T47D (cell line): ENCODE measurements at regions not wholly inside any gene's neighbourhood (a gene's known extent, or its start where the extent isn't known, plus 50 kb on each side); places are given as distances from the start of the nearest gene placed in this dataset.

Experiments used
- DNase-seq, 2 experiments: peaks; one replicate each; pipeline versions ENCODE4 v3.0.0 to v3.0.0-alpha.2; 2011 to 2012; ENCODE audit warnings: low read depth in 1 of 2, low spot score in 1 of 2
- JUND ChIP-seq: IDR thresholded peaks from 2 replicates; pipeline ENCODE4 v1.6.1; 2012; ENCODE audit warnings: low read depth
- in situ Hi-C: cut with HindIII; loops from 2 replicates; pipeline ENCODE4 v1.10.0; 2016; ENCODE audit warnings: low sequenced_read_pairs, low pct_unique_long_range_greater_than_20kb

DNA sequence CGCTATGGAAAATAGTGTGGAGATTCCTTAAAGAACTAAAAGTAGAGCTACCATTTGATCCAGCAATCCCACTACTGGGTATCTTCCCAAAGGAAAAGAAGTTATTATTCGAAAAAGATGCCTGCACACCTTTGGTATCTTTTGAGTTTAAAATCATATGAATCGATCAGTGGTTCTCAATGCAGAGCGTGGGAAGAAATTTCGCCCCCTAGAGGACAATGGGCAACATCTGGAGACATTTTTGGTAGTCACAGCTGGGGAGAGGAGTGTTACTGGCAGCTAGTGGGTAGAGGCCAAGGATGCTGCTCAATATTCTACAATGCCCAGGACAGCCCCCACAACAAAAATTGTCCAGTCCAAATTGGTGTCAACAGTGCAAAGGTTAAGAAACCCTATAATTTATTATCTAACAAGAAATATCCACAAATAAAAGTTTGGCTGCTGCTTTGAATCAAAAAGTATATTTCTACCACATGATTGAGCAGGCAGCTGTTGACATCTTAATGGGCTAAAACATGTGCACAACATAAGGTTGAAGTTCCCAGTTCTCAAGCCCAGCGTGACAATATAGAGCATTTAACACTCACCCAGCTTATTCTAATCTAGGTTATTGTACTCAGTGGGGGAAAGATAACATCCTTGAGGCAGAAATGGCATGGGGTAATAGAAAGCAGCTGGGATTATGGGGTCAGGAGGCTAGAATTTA, 425.7 kb downstream of the LRATD1 start:
- DNase-seq = peak in 1 of 2 experiments; percentile 20

DNA sequence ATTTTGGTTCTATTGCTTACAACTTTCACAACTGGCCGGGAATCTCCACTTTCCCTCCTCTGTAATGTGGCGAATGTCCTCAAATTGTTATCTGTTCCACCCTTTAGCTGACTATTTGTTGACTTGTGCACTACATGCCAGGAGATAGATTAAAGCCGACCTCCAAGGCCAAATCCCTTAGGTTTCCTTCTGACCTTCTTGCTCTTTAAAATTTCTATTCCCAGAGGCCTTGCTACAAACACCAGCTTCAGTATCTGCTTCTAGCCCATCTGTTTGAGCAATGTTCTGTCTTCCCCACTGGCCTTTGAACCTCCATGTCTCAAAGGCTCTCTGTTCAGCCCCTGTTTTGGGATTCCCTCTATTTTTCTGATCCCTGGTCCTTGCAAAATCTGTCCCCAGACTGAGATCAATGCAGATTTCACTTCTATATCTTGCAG, 426.2 kb downstream of the LRATD1 start:
- TF ChIP-seq JUND = no peak
- DNase-seq = no peak
- in situ Hi-C loops = no loop called here

More for the DNA sequence above, 425.7 kb downstream of the LRATD1 start:
- no peak for TF ChIP-seq JUND
- in situ Hi-C loops = no loop called here

DNA sequence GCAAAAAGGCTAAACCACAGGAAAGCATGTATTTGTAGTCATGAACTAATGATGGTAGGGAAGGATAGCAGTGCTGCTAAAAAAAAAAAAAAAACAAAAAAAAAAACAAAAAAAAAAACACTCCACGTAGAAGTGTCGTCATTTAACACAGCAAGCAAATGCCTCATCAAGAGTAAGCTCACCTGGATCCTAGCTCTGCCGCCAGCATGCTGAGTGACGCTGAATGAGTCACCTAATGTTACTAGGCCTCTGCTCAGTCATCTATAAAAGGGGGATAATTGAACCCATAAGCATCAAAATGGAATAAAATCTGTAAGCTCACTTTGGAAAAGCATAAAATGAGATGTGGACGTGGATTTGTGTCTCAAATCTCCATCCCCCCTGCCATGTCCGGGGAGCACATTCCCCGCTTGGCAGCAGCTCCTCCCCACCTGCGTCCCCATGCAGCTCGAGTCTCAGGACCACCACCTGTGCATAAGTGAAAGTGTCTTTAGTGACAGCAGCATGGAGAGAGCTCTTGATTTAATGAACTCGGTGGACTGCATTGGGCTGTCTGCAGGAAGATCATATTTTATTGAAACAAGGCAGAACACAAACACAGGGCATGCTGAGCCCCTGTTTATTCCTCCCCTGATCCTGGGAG, 427.5 kb downstream of the LRATD1 start:
- TF ChIP-seq JUND = no peak
- in situ Hi-C loops = no loop called here
- no peak for DNase-seq

DNA sequence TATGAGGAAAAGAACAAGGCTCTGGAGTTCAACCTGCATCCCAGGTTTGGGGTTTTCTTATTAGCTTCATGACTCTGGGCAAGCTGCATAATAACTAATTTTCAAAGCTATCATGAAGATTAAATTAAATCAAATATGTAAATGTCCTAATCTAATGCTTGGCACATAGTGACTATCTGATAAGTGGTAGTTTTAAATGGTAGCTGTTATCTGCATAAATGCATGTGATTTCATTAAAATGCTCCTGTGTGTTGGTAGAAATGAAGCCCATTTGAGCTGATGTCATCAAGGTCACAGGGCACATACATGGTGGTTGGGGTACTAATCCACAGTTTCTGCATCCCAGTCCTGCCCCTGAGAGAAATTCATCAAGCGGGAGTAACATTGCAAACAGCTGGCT, 428.8 kb downstream of the LRATD1 start:
- in situ Hi-C loops = no loop called here
- no peak for DNase-seq
- TF ChIP-seq JUND = no peak

DNA sequence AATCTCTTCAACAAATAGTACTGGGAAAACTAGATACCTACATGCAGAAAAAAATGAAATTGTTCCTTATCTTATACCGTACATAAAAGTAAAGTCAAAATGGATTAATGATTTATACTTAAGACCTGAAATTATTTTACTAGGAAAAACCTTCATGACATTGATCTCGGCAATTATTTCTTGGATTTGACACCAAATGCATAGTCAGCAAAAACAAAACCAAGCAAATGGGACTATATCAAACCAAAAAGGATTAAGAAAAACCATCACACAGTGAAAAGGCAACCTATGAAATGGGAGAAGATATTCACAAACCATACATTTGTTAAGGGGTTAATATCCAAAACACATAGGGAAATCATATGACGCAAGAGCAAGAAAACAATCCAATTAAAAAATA, 433.6 kb downstream of the LRATD1 start:
- no peak for TF ChIP-seq JUND
- no peak for DNase-seq
- in situ Hi-C loops = no loop called here

DNA sequence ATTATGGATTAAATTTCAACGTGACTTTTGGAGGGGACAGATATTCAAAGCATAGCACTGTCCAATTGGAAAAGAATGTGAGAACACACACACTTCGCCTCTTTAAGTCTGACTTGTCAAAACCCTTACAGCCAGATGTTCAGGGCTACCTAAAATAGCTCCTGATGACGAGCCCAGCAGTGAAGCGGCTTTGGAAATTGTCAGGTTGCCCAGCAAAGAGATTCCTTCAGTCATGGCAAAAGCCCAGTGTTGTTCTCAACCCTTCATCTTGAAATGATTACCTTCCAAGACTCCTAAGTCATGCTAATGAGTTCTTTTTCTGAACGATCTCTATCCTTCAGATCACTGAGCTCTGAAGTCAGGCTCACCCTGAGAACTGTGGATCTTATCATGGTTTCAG, 436.6 kb downstream of the LRATD1 start:
- TF ChIP-seq JUND = no peak
- no peak for DNase-seq
- in situ Hi-C loops = no loop called here

DNA sequence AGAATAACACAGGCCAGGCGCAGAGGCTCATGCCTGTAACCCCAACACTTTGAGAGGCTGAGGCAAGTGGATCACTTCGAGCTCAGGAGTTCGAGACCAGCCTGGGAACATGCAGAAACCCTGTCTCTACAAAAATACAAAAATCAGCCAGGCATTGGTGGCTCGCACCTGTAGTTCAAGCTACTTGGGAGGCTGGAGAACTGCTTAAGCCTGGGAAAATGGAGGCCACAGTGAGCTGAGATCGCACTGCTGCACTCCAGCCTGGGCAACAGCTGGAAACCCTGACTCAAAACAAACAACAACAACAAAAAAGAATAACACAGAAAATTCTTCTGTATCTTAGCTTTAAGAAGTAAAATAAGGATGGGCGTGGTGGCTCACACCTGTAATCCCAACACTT, 440.3 kb downstream of the LRATD1 start:
- no peak for TF ChIP-seq JUND
- in situ Hi-C loops = no loop called here
- no peak for DNase-seq

DNA sequence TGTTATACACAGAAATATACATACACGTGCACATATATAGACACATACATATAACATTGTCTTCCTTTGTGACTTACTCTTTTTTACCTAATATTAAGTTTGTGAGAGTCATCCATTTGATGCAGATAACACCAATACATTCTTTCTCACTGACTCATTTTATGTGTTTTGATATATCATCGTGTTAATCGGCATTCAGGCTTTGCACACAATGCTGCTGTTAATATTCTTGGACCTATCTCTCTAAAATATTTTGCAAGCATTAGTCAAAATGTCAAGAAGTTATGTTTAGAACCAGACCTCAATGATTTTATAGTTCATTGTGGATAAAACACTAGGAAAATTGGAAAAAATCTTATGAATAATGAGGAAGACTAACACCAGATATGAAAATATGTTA, 441.1 kb downstream of the LRATD1 start:
- in situ Hi-C loops = no loop called here
- no peak for TF ChIP-seq JUND
- DNase-seq = no peak

DNA sequence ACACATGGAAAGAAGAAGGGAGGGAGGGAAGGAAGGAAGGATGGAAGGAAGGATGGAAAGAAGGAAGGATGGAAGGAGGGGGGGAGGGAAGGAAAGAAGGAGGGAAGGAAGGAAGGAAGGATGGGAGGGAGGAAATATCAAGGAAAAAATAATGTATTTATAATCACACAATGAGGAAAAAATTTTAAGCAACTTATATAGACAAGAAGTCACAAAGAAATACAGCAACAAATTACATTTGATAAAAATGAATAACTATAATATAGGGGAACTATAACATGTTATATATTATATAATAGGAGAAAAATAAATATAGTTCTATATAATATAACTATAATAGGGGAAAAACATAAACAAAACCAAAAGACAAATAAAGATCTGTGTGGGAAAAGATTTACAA, 441.8 kb downstream of the LRATD1 start:
- TF ChIP-seq JUND = no peak
- DNase-seq = no peak
- in situ Hi-C loops = no loop called here

DNA sequence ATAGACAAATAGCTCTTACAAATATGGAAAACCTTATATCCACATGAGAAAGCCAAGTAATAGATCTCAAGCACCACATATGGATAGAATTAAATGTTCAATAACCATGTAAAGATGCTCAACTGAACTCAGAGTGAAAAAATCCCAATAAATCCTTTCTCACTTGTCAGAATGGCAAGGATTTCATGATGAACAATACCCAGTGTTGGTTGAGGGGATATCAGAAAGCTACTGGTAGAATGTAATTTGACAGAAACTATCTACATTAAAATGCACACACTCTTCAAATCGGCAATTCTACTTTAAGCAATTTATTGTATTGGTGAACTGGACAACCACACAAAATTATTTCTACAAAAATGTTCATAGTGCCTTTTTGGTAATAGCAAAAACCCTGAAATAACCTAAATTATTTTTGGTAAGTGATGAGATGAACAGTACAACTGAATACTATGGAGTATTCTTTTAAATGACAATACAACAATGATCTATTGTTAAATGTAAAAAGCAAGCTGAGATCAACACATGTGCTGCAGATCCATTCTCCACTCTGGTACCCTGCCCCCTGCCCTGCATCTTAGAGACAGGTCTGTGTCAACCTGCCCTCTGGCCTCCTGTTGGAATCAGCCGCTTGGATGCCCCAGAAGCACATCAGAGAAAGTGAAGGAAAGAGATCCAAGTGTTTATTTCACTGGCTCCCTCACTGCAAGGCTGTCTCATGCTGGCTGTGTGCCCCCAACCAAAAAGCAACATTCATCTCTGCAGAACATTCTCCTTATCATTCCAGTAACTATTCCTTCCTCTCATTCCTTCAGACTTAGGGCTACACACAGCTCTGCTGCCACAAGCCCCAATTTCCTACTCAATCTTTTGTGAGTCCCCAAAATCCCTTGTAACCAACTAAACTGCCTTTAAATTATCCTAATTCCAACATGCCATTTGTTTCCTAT, 442.5 kb downstream of the LRATD1 start:
- no peak for DNase-seq
- in situ Hi-C loops = no loop called here
- TF ChIP-seq JUND = no peak

DNA sequence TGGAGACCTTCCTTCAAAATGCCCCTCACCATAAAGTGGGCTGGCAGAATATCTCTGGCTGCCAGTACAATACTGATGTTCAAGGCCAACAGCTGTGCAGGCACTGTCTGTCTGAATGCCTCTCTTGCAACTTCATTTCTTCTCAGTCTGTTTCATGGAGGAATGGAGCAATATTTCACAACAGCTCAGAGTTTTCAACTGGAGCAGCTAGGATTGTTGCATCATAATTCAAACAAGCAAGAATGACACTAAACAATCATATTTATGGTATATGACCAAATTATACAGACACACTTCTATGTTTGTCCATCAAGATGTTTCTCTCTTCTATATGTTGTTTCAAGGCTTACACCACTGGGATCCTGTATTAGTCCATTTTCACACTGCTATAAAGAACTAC, 444.2 kb downstream of the LRATD1 start:
- no peak for TF ChIP-seq JUND
- no peak for DNase-seq
- in situ Hi-C loops = no loop called here

DNA sequence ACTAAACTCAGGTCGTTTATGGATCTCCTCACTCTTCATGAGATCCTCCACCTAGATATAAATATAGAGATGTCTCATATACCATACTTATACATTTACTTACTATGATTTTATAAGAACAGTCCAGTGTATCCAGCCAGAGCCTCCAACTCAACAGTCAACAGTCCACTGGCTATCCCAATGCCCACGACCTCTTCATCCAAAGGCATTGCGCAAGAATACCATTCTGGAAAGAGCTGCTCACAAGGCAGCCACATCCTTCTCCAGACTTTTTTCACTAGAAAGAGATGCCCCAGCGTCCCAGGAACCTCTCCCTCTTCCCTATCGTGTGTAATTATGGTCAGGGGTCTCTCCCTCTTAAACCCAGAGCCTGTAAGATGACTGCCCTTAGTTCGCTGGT, 448.8 kb downstream of the LRATD1 start:
- in situ Hi-C loops = no loop called here
- no peak for DNase-seq
- TF ChIP-seq JUND = no peak
